GM12874 (cell line): ENCODE measurements at regions not wholly inside any gene's neighbourhood (a gene's known extent, or its start where the extent isn't known, plus 50 kb on each side); places are given as distances from the start of the nearest gene placed in this dataset.

ENCODE experiments used
- CTCF ChIP-seq: IDR thresholded peaks from 2 replicates; pipeline ENCODE4 v1.5.1; 2011; ENCODE audit warnings: low read depth, mild to moderate bottlenecking, control low read depth, low read length, moderate library complexity; ENCODE audit not compliant: insufficient read depth

GRCh38 chr4:183816077-183816476, 89.0 kb upstream of the STOX2 start:
- TF ChIP-seq CTCF, result no peak

DNA sequence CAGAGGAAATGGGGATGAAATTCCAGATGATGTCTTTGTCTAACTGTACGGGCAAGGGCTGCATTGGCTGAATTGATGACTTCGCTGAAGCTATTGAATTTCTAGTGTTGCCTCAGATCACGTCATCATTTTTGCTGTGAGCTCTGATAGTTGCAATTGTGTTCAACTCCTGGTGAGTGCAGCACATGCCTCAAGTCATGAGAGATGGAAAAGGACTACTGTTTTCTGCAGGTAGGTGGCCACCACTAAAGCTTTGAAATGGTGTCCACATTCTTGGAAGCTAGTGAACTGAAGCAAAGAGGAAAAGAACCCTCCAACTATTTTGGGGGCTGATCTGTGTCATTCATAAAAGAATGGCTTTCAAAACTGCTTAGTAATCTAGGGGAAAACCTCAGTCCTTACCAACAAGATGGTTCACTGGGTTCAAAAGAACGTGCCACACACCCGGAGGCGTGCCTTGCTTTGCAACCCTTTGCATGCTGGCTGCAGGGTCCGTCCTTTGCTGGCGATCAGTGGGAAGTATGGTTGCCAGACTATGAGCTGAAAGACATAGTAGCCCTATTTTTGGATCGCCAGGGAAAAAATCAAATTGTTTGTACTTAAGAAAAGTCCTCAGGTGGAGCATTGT, 88.1 kb upstream of the STOX2 start:
- TF ChIP-seq CTCF, result no peak

GRCh38 chr4:183821076-183821853, 83.8 kb upstream of the STOX2 start:
- TF ChIP-seq CTCF, result no peak

DNA sequence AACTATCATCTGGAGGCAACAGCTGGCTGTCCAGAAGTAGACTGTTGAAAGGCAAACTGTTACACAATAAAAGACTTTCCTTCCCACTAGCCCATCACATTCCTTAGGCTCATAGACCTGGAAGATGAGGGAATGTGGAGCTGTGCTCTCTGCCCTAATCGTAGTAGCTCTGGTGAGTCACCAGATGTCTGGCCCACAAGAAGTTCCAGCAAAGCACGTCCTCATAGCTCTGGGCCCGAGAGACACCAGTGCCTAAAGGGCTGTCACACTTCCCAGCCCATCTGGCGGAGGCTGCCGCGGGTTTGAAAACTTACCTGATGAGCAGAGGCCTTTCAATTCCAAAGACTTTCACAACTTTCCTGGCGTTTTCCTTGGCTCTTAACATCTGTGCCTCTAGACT, 81.7 kb upstream of the STOX2 start:
- TF ChIP-seq CTCF, result no peak

DNA sequence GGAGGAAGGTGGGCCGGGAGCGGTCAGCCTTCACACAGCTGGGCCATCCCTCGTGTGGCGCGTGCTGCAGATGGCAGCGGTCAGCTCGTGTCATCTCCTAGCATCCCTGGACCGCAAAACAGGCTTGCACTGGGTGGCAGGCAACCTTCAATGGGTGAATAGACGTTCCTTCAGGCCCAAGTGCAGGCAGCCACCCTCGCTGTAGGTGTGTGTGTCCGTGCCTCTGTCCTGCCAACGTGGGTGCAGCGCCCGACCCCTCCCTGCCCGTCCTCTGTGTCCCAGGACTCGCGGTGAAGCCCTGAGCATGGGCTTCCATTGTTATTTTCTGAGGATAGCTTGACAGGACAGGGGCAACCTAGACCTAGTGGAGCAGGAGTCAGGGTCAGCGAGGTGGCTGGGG, 79.8 kb upstream of the STOX2 start:
- no peak for TF ChIP-seq CTCF

DNA sequence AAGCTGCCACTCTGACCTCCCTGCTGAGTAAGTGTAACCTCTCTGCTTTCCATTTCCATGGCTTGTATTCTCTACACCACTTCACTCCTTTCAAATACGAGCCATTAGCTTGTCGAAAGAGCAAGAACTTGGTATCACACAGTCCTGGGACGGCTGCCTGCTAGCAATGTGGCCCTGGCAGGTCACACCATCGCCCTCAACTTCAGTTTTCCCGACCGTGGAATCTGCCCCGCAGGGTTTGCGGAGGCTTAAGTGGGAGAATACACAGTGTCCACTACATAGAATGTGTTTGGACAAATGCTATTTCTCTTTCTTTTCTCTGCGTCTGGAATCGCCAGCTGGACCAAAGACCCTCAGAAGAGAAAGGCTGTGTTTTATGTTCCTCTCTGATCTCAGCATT, 78.6 kb upstream of the STOX2 start:
- TF ChIP-seq CTCF, result no peak

DNA sequence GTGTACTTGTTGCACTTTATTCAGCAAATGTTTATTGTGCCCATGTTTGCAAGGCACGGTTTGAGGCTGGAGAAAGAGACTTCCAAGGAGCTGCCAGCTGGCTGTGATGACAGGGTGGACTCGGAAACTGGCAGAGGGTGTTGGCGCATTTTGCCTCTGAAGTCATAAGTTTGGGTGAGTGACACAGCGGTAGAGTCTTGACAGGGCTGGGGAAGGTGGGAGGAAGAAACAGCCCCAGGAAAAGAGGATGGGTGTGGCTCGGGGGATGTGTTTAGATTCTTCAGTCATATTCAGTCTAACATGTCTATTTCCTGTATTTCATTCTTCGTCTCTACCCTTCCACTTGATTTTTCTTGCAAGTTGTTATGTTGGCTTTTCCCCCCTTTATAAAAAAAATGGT, 77.0 kb upstream of the STOX2 start:
- TF ChIP-seq CTCF, result no peak
